ENCODE measurements at regions not wholly inside any gene's neighbourhood (a gene's known extent, or its start where the extent isn't known, plus 50 kb on each side); places are given as distances from the start of the nearest gene placed in this dataset.

DNA sequence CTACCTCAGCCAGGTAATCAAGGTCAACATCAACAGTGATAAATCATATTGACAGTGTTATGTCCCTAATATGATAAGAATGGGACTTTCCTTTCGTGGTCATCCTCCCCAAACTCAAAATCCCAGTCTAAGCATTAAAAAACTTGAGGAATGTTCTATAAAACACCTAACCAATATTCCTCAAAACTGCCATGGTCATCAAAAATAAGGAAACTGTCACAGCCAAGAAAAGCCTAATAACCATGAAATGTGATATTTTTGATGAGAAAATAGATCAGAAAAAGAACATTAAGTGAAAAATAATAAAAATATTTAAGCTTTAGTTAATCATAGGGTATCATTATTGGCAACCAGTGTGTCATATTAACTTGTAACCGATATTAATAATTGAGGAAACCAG lies 232.1 kb upstream of the ATP10B start:
- no peak for DNase-seq
- H3K27ac ChIP-seq (ENCODE audit: low read length) = no peak overlapping the region
- Mint-ChIP-seq H3K9me3 (peaks cover 0 to 2% (median 0%) of the 10 kb centered on the region in 3 donors), H3K36me3 (no peaks in the 10 kb centered on the region), H3K27me3 (no peaks in the 10 kb centered on the region), H3K4me3 (no peak overlapping the region), H3K4me1 (no peaks in the 10 kb centered on the region), H3K27ac (no peak overlapping the region)
- H3K27me3 ChIP-seq (replicated peaks in 1 of 2; ENCODE audit: control insufficient read depth in 2 of 2, extremely low read depth in 1 of 2, insufficient read depth in 2 of 2, low read length in 1 of 2) = no peaks in the 10 kb centered on the region
- POLR2A ChIA-PET = no interaction called here
- no peaks in the 10 kb centered on the region for H3K9me3 ChIP-seq
- no CpG with 5 or more reads among the region's 2 CpGs for WGBS (ENCODE audit: insufficient coverage)
- no peaks in the 10 kb centered on the region for H3K36me3 ChIP-seq (ENCODE audit: control insufficient read depth in 2 of 2, extremely low read depth in 1 of 2, insufficient read depth in 1 of 2, low read length in 1 of 2)
- no peak for ATAC-seq (replicated peaks in 1 of 4)
- no peaks in the 10 kb centered on the region for H3K4me1 ChIP-seq (ENCODE audit: control insufficient read depth in 1 of 2, extremely low read depth in 1 of 2, insufficient read depth in 2 of 2, low read length in 2 of 2)
- H3K4me3 ChIP-seq (ENCODE audit: control insufficient read depth in 1 of 2, extremely low read depth in 1 of 2, low read length in 1 of 2) = no peak overlapping the region
- CTCF ChIA-PET = no interaction called here

DNA sequence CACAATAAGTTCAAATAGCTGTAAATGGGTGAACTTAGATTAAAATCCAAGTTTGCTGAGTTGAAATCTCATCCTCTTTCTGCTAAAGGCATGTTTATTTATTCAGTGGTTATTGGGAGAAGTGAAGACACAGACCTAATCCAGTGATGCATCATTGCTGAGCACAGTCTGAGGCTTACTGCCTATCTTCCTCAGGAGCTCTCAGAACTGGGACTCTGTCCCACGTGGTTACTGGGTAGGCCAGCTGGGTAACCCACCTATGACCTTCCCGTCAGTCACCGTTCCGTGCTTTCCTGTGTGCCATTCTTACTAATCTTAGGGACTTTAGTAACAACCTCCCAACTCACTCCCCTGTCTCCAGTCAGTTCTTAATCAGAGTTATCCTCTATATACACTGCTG lies 226.8 kb upstream of the ATP10B start:
- no peaks in the 10 kb centered on the region for H3K4me1 Mint-ChIP-seq
- H3K9me3 ChIP-seq = no peaks in the 10 kb centered on the region

DNA sequence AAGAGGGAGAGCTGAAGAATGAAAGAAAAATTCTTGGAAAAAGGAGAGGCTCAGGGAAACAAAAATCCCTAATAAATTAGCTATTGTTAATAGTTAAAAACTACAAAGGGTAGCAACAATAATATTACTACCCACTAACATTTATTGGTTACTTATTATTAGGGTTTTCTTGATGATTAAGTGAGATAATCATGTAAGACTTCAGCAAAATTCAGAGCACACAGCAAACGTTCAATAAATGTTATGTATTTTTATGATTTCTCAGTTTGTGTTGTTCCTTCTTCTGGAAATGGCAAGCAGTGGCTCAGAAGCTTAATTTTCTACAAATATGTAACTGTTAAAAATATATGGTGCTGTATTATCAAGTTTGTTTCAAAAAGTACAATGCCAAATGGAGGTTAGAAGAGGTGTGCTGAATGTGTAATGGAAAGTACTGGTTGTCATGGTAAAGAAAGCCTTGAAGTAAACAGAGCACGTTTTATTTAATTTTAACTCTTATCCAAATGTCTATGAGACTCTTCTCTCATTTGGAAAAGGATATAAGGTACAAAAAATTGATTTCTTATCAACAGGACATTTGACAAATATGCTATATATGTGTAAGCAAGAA lies 226.0 kb upstream of the ATP10B start:
- no peak overlapping the region for H3K4me3 Mint-ChIP-seq
- Histone ChIP-seq H3K4me3 (ENCODE audit: control insufficient read depth in 1 of 2, extremely low read depth in 1 of 2, low read length in 1 of 2) (no peak overlapping the region), H3K9me3 (no peaks in the 10 kb centered on the region), H3K27me3 (replicated peaks in 1 of 2; ENCODE audit: control insufficient read depth in 2 of 2, extremely low read depth in 1 of 2, insufficient read depth in 2 of 2, low read length in 1 of 2) (no peaks in the 10 kb centered on the region), H3K27ac (ENCODE audit: low read length) (no peak overlapping the region), H3K4me1 (ENCODE audit: control insufficient read depth in 1 of 2, extremely low read depth in 1 of 2, insufficient read depth in 2 of 2, low read length in 2 of 2) (no peaks in the 10 kb centered on the region), H3K36me3 (ENCODE audit: control insufficient read depth in 2 of 2, extremely low read depth in 1 of 2, insufficient read depth in 1 of 2, low read length in 1 of 2) (no peaks in the 10 kb centered on the region)
- ATAC-seq (replicated peaks in 1 of 4) = no peak
- peaks cover 0 to 4% (median 0%) of the 10 kb centered on the region in 3 donors for H3K9me3 Mint-ChIP-seq
- no peak for DNase-seq
- no CpG with 5 or more reads among the region's 2 CpGs for WGBS (ENCODE audit: insufficient coverage)
- H3K27ac Mint-ChIP-seq = no peak overlapping the region
- ChIA-PET CTCF (no interaction called here), POLR2A (no interaction called here)
- no peaks in the 10 kb centered on the region for H3K4me1 Mint-ChIP-seq
- no peaks in the 10 kb centered on the region for H3K27me3 Mint-ChIP-seq
- H3K36me3 Mint-ChIP-seq = no peaks in the 10 kb centered on the region

More for the DNA sequence above, 226.8 kb upstream of the ATP10B start:
- Histone ChIP-seq H3K27me3 (replicated peaks in 1 of 2; ENCODE audit: control insufficient read depth in 2 of 2, extremely low read depth in 1 of 2, insufficient read depth in 2 of 2, low read length in 1 of 2) (no peaks in the 10 kb centered on the region), H3K4me3 (ENCODE audit: control insufficient read depth in 1 of 2, extremely low read depth in 1 of 2, low read length in 1 of 2) (no peak overlapping the region), H3K27ac (ENCODE audit: low read length) (no peak overlapping the region), H3K36me3 (ENCODE audit: control insufficient read depth in 2 of 2, extremely low read depth in 1 of 2, insufficient read depth in 1 of 2, low read length in 1 of 2) (no peaks in the 10 kb centered on the region), H3K4me1 (ENCODE audit: control insufficient read depth in 1 of 2, extremely low read depth in 1 of 2, insufficient read depth in 2 of 2, low read length in 2 of 2) (no peaks in the 10 kb centered on the region)
- no peak for DNase-seq
- Mint-ChIP-seq H3K9me3 (peaks cover 0 to 4% (median 0%) of the 10 kb centered on the region in 3 donors), H3K4me3 (no peak overlapping the region), H3K36me3 (no peaks in the 10 kb centered on the region), H3K27me3 (no peaks in the 10 kb centered on the region), H3K27ac (no peak overlapping the region)
- CTCF ChIA-PET = no interaction called here
- WGBS (ENCODE audit: insufficient coverage) = 54% methylated on average over 4 of the region's 4 CpGs
- POLR2A ChIA-PET = no interaction called here
- ATAC-seq (replicated peaks in 1 of 4) = no peak

DNA sequence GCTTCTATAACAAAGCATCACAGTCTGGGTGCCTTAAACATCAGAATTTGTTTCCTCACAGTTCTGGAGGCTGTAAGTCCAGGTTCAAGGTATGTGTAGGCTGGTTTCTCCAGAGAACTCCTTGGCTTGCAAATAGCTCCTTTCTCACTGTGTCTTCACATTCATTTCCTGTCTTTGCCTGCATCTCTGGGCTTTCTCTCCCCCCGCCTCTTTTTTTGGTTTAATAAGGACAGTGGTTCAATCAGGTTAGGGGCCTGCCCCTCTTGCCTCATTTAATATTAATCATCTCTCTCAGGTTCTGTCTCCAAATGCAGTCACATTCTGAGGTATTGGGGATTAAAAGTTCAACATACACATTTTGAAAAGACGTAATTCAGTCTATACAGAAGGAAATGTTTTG lies 225.5 kb upstream of the ATP10B start:
- Mint-ChIP-seq H3K4me1 (no peaks in the 10 kb centered on the region), H3K36me3 (no peaks in the 10 kb centered on the region), H3K27me3 (no peaks in the 10 kb centered on the region), H3K27ac (no peak overlapping the region), H3K9me3 (peaks cover 0 to 4% (median 0%) of the 10 kb centered on the region in 3 donors), H3K4me3 (no peak overlapping the region)
- no peaks in the 10 kb centered on the region for H3K9me3 ChIP-seq
- ChIA-PET CTCF (no interaction called here), POLR2A (no interaction called here)
- H3K36me3 ChIP-seq (ENCODE audit: control insufficient read depth in 2 of 2, extremely low read depth in 1 of 2, insufficient read depth in 1 of 2, low read length in 1 of 2) = no peaks in the 10 kb centered on the region
- no peak for ATAC-seq (replicated peaks in 1 of 4)
- no peaks in the 10 kb centered on the region for H3K27me3 ChIP-seq (replicated peaks in 1 of 2; ENCODE audit: control insufficient read depth in 2 of 2, extremely low read depth in 1 of 2, insufficient read depth in 2 of 2, low read length in 1 of 2)
- H3K4me3 ChIP-seq (ENCODE audit: control insufficient read depth in 1 of 2, extremely low read depth in 1 of 2, low read length in 1 of 2) = no peak overlapping the region
- H3K4me1 ChIP-seq (ENCODE audit: control insufficient read depth in 1 of 2, extremely low read depth in 1 of 2, insufficient read depth in 2 of 2, low read length in 2 of 2) = no peaks in the 10 kb centered on the region
- no CpG with 5 or more reads among the region's 2 CpGs for WGBS (ENCODE audit: insufficient coverage)
- DNase-seq = no peak
- H3K27ac ChIP-seq (ENCODE audit: low read length) = no peak overlapping the region

DNA sequence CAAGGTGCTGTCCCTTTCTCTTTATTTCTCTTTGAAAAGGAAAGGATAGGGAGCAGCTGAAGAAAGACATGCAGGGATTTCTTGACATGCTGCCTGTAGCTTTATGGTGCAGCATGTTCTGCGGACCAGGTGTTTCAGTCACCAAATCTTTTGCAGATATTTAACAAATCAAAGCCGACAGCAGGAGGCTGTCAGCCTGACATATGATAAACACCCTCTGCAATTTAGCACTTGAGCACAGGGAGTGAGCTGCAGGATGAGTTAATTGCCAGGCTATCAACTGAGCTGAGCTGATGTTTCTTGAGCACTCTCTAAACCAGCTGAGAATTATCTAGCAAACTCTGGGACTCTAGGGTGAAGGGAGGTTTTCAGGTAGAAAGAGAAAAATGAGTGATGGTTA lies 212.8 kb upstream of the ATP10B start:
- H3K36me3 ChIP-seq (ENCODE audit: control insufficient read depth in 2 of 2, extremely low read depth in 1 of 2, insufficient read depth in 1 of 2, low read length in 1 of 2) = no peaks in the 10 kb centered on the region
- H3K4me1 Mint-ChIP-seq = no peaks in the 10 kb centered on the region
- POLR2A ChIA-PET = no interaction called here

DNA sequence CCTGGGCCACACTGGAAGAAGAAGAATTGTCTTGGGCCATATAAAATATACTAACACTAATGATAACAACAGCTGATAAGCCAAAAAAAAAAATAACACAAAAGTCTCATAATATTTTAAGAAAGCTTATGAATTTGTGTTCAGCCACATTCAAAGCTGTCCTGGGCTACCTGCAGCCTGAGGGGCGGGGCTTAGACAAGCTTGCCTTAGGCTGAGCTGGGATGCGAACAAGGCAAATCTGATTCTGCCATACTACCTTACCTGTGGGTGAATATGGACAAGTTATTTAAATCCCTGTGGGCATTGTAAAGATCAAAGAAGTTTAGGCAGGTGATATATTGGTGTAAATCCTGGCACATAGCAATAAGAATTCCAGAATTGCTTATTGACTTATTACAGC lies 212.3 kb upstream of the ATP10B start:
- Histone ChIP-seq H3K27me3 (replicated peaks in 1 of 2; ENCODE audit: control insufficient read depth in 2 of 2, extremely low read depth in 1 of 2, insufficient read depth in 2 of 2, low read length in 1 of 2) (no peaks in the 10 kb centered on the region), H3K4me3 (ENCODE audit: control insufficient read depth in 1 of 2, extremely low read depth in 1 of 2, low read length in 1 of 2) (no peak overlapping the region), H3K4me1 (ENCODE audit: control insufficient read depth in 1 of 2, extremely low read depth in 1 of 2, insufficient read depth in 2 of 2, low read length in 2 of 2) (no peaks in the 10 kb centered on the region), H3K27ac (ENCODE audit: low read length) (no peak overlapping the region), H3K9me3 (no peaks in the 10 kb centered on the region), H3K36me3 (ENCODE audit: control insufficient read depth in 2 of 2, extremely low read depth in 1 of 2, insufficient read depth in 1 of 2, low read length in 1 of 2) (no peaks in the 10 kb centered on the region)
- DNase-seq (no peak), ATAC-seq (replicated peaks in 1 of 4) (no peak)
- Mint-ChIP-seq H3K4me3 (no peak overlapping the region), H3K27me3 (peaks cover 0 to 4% of the 10 kb centered on the region in 2 donors), H3K9me3 (peaks cover 0 to 3% (median 0%) of the 10 kb centered on the region in 3 donors), H3K4me1 (no peaks in the 10 kb centered on the region), H3K27ac (no peak overlapping the region), H3K36me3 (no peaks in the 10 kb centered on the region)
- POLR2A ChIA-PET = no interaction called here
- CTCF ChIA-PET = no interaction called here
- WGBS (ENCODE audit: insufficient coverage) = no CpG with 5 or more reads among the region's 2 CpGs

More for the DNA sequence above, 212.8 kb upstream of the ATP10B start:
- no peaks in the 10 kb centered on the region for H3K9me3 ChIP-seq
- H3K4me3 ChIP-seq (ENCODE audit: control insufficient read depth in 1 of 2, extremely low read depth in 1 of 2, low read length in 1 of 2) = no peak overlapping the region
- ATAC-seq (replicated peaks in 1 of 4) (no peak), DNase-seq (no peak)
- Mint-ChIP-seq H3K27me3 (peaks cover 0 to 4% of the 10 kb centered on the region in 2 donors), H3K27ac (no peak overlapping the region), H3K4me3 (no peak overlapping the region), H3K36me3 (no peaks in the 10 kb centered on the region), H3K9me3 (peaks cover 0 to 4% (median 3%) of the 10 kb centered on the region in 3 donors)
- no peak overlapping the region for H3K27ac ChIP-seq (ENCODE audit: low read length)
- CTCF ChIA-PET = no interaction called here
- H3K4me1 ChIP-seq (ENCODE audit: control insufficient read depth in 1 of 2, extremely low read depth in 1 of 2, insufficient read depth in 2 of 2, low read length in 2 of 2) = no peaks in the 10 kb centered on the region
- H3K27me3 ChIP-seq (replicated peaks in 1 of 2; ENCODE audit: control insufficient read depth in 2 of 2, extremely low read depth in 1 of 2, insufficient read depth in 2 of 2, low read length in 1 of 2) = no peaks in the 10 kb centered on the region
- WGBS (ENCODE audit: insufficient coverage) = 20% methylated on average over 1 of the region's 2 CpGs

DNA sequence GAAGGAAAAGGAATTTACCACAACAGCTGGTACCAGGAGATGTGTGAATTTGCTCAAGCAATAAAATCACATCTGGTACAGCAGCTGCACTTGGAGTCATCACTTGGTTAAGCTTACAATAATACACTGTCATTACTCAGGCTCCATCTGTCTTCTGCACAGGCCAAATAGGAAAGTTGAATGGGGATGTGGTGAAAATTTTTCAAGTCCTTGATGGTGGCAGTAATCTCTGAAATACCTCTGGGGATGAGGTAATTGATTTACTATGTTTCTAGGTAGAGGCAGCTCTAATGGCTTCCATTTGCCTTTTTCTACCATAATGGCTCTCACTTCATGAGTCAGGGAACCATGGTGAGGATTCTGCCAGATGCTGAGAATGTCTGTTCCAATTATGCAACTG lies 206.8 kb upstream of the ATP10B start:
- Histone ChIP-seq H3K36me3 (ENCODE audit: control insufficient read depth in 2 of 2, extremely low read depth in 1 of 2, insufficient read depth in 1 of 2, low read length in 1 of 2) (no peaks in the 10 kb centered on the region), H3K4me1 (ENCODE audit: control insufficient read depth in 1 of 2, extremely low read depth in 1 of 2, insufficient read depth in 2 of 2, low read length in 2 of 2) (no peaks in the 10 kb centered on the region), H3K27me3 (replicated peaks in 1 of 2; ENCODE audit: control insufficient read depth in 2 of 2, extremely low read depth in 1 of 2, insufficient read depth in 2 of 2, low read length in 1 of 2) (no peaks in the 10 kb centered on the region), H3K4me3 (ENCODE audit: control insufficient read depth in 1 of 2, extremely low read depth in 1 of 2, low read length in 1 of 2) (no peak overlapping the region), H3K27ac (ENCODE audit: low read length) (no peak overlapping the region), H3K9me3 (no peaks in the 10 kb centered on the region)
- Mint-ChIP-seq H3K4me3 (no peak overlapping the region), H3K4me1 (no peaks in the 10 kb centered on the region), H3K27me3 (no peaks in the 10 kb centered on the region), H3K36me3 (no peaks in the 10 kb centered on the region), H3K9me3 (no peaks in the 10 kb centered on the region), H3K27ac (no peak overlapping the region)
- ChIA-PET POLR2A (no interaction called here), CTCF (no interaction called here)
- ATAC-seq (replicated peaks in 1 of 4) (no peak), DNase-seq (no peak)
